Left lung (tissue), 4 donors: ENCODE measurements at regions not wholly inside any gene's neighbourhood (a gene's known extent, or its start where the extent isn't known, plus 50 kb on each side); places are given as distances from the start of the nearest gene placed in this dataset.

ENCODE experiments used
- ATAC-seq: fragments of 200-7000 bp; cut with Tn5 transposase; one replicate; pipeline ENCODE4 v1.9.1; 2020; ENCODE audit warnings: moderate library complexity
- DNase-seq, 4 donors: peaks; one replicate each; pipeline ENCODE4 v3.0.0-alpha.2; 2013 to 2020
- H3K27ac ChIP-seq, 2 donors: fragments of 200-600 bp; sonication (generic) in 1 of 2; one replicate each; pipeline versions ENCODE4 v1.5.0 to v1.8.0; 2020 to 2021
- H3K27me3 ChIP-seq, 2 donors: fragments of 200-600 bp; sonication (generic) in 1 of 2; one replicate each; pipeline versions ENCODE4 v1.5.0 to v1.8.0; 2020 to 2021
- H3K36me3 ChIP-seq, 2 donors: fragments of 200-600 bp; sonication (generic) in 1 of 2; one replicate each; pipeline versions ENCODE4 v1.5.0 to v1.8.0; 2020 to 2021
- H3K4me1 ChIP-seq, 2 donors: fragments of 200-600 bp; one replicate each; pipeline ENCODE4 v1.8.0; 2021
- H3K4me3 ChIP-seq, 2 donors: fragments of 200-600 bp; sonication (generic) in 1 of 2; one replicate each; pipeline versions ENCODE4 v1.5.0 to v1.8.0; 2020 to 2021; ENCODE audit warnings: mild to moderate bottlenecking in 1 of 2
- H3K9me3 ChIP-seq, 2 donors: fragments of 200-600 bp; sonication (generic) in 1 of 2; one replicate each; pipeline versions ENCODE4 v1.5.0 to v1.8.0; 2020 to 2021
- intact Hi-C, 2 donors: fragments of 100-400 bp; cut with DNase I; formaldehyde crosslinking; loops; one replicate each; pipeline versions ENCODE4 v1.11.2 to v1.14.2; 2022
- TF ChIP-seq, protein P1 (sequence below), 2 donors: fragments of 200-600 bp; sonication (generic) in 1 of 2; IDR thresholded peaks; one replicate each; pipeline versions ENCODE4 v1.5.0 to v1.8.0; 2021; ENCODE audit warnings: antibody characterized with exemption in 2 of 2
- donor health status: DM: no; HTN: yes; CAD: no.
- donor health status: DM: no; HTN: no; CAD: no.

DNA sequence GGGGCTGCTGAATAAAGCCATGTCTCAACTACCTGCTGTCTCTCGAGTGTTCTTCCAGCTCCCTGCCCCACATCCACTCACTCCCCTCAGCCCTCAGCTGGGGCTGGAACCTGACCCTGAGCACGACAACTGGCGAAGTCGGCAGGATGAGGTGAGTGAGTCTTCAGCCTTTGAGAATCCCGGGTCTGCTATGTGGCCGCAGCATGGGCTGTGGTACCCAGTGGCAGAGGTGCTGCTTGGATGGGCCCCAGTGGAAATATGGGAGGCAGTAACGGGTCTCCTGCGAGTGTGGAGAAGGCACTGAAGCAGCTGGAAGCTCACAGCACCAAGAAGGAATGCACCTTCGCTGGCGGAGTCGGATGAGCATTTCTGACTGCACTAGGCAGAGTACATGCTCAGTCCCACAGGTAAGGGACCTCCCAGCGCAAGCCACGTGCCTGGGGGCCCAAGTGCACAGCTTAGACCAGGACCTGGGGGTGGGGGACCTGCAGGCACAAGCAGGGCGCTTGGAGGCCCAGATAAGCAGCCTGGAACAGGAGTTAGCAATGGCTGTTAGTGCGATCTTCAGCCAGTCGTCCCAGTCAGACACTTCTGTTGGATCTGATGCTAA is 95.5 kb upstream of the TMPO start:
- Histone ChIP-seq H3K4me1 (peaks cover 6 to 31% of the 10 kb centered on the region in 2 donors), H3K36me3 (no peaks in the 10 kb centered on the region), H3K27ac (no peak overlapping the region), H3K4me3 (no peak overlapping the region), H3K9me3 (no peaks in the 10 kb centered on the region), H3K27me3 (no peaks in the 10 kb centered on the region)
- ATAC-seq (no peak), DNase-seq (no peak)
- intact Hi-C loops, result loop anchor here in 1 of 2 donors (5.0 kb wide), 1 partner anchor 97 kb away; the partner anchor contains the start of gene TMPO
- TF ChIP-seq, protein P1, sequence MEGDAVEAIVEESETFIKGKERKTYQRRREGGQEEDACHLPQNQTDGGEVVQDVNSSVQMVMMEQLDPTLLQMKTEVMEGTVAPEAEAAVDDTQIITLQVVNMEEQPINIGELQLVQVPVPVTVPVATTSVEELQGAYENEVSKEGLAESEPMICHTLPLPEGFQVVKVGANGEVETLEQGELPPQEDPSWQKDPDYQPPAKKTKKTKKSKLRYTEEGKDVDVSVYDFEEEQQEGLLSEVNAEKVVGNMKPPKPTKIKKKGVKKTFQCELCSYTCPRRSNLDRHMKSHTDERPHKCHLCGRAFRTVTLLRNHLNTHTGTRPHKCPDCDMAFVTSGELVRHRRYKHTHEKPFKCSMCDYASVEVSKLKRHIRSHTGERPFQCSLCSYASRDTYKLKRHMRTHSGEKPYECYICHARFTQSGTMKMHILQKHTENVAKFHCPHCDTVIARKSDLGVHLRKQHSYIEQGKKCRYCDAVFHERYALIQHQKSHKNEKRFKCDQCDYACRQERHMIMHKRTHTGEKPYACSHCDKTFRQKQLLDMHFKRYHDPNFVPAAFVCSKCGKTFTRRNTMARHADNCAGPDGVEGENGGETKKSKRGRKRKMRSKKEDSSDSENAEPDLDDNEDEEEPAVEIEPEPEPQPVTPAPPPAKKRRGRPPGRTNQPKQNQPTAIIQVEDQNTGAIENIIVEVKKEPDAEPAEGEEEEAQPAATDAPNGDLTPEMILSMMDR (IDR thresholded peaks at IDR 0.05), result no peak

DNA sequence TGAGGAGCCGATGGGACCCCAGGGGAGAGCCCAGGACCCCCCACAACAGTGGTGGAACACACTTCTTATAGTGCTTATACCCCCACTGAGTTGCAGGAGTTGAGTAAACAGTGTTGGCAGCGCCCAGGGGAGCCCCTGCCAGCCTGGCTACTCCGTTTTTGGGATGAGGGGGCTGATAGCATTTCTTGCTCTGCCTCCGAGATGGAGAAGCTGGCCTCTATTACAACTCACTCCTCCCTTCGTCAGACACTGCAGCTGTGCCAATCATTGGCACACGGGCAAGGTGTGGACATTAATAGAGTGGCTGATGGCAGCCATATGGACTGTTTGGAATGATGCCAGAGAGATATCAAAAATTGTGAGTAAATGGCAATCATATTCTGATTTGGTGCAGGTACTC is 94.9 kb upstream of the TMPO start:
- TF ChIP-seq, protein P1 (IDR thresholded peaks at IDR 0.05), result no peak
- DNase-seq (no peak), ATAC-seq (no peak)
- peaks cover 6 to 31% of the 10 kb centered on the region in 2 donors for H3K4me1 ChIP-seq
- intact Hi-C loops, result loop anchor here in 1 of 2 donors (5.0 kb wide), 1 partner anchor 97 kb away; the partner anchor contains the start of gene TMPO
- no peaks in the 10 kb centered on the region for H3K27me3 ChIP-seq
- H3K9me3 ChIP-seq, result no peaks in the 10 kb centered on the region
- H3K4me3 ChIP-seq, result no peak overlapping the region
- H3K27ac ChIP-seq, result no peak overlapping the region
- no peaks in the 10 kb centered on the region for H3K36me3 ChIP-seq

DNA sequence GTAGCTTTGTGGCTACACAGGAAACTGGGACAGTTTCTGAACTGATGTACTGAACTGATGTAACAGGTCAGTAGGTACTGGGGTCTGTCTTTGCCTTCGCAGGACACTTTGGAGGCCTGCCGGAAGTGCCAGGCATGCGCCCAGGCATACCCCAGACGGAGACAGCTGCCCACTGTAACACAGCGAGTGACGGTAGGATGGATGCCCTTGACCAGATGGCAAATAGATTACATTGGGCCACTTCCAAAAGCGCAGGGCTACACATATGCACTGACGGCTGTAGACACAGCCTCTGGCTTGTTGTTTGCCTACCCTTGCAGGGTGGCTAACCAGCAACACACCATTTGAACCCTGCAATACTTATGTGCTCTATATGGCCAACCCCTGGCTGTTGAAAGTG is 94.1 kb upstream of the TMPO start:
- TF ChIP-seq, protein P1 (IDR thresholded peaks at IDR 0.05), result no peak
- H3K27ac ChIP-seq, result no peak overlapping the region
- no peak for DNase-seq

DNA sequence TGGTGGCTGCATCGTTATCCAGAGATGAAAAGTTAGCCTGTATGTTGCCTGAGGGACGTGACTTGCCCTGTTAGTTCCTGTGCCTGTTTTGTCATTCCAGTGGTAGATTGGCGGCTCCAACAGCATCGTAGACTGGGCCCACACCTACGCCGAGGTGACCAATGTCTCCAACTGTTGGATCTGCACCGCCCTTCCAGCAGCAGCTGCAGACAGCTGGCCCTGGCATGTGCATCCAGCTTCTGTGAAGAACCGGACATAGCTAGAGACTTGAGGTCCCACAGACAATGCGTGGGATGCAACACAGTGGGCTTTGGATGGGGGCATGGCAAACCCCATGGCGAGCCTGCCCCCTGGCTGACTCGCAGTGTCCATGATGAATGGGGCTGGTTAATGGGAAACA is 93.0 kb upstream of the TMPO start:
- DNase-seq (no peak), ATAC-seq (no peak)
- H3K4me3 ChIP-seq, result no peak overlapping the region
- TF ChIP-seq, protein P1 (IDR thresholded peaks at IDR 0.05), result no peak
- no peaks in the 10 kb centered on the region for H3K9me3 ChIP-seq
- no peaks in the 10 kb centered on the region for H3K36me3 ChIP-seq
- intact Hi-C loops, result loop anchor here in 1 of 2 donors (5.0 kb wide), 1 partner anchor 95 kb away; the partner anchor contains the start of gene TMPO
- no peaks in the 10 kb centered on the region for H3K27me3 ChIP-seq
- H3K27ac ChIP-seq, result no peak overlapping the region
- peaks cover 6 to 31% of the 10 kb centered on the region in 2 donors for H3K4me1 ChIP-seq

More for the DNA sequence above, 94.1 kb upstream of the TMPO start:
- H3K27me3 ChIP-seq, result no peaks in the 10 kb centered on the region
- ATAC-seq, result no peak
- H3K4me3 ChIP-seq, result no peak overlapping the region
- intact Hi-C loops, result loop anchor here in 1 of 2 donors (5.0 kb wide), 1 partner anchor 96 kb away; the partner anchor contains the start of gene TMPO
- no peaks in the 10 kb centered on the region for H3K36me3 ChIP-seq
- no peaks in the 10 kb centered on the region for H3K9me3 ChIP-seq
- H3K4me1 ChIP-seq, result peaks cover 6 to 31% of the 10 kb centered on the region in 2 donors

DNA sequence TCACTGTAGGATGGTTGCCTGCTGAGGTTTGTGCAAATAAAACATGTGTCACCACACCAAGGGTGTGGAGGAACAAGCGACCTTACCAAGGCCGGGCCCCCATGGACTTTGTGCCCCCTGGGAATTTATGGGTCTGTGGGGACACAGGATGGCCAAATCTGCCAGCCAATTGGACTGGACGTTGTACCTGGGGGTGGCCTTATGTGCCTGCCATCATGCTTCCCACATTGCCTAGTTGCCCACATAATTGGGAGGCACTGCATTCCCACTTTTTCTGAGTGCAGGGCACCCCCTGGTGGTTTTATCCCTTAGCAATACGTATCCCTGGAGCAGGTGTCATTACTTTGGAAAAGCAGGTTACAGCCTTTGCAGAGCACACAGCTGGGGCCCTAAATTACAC is 92.6 kb upstream of the TMPO start:
- intact Hi-C loops, result loop anchor here in 1 of 2 donors (5.0 kb wide), 1 partner anchor 94 kb away; the partner anchor contains the start of gene TMPO
- TF ChIP-seq, protein P1 (IDR thresholded peaks at IDR 0.05), result peak; percentile 19 to 21
- ATAC-seq (no peak), DNase-seq (no peak)
- no peak overlapping the region for H3K27ac ChIP-seq
- peaks cover 6 to 29% of the 10 kb centered on the region in 2 donors for H3K4me1 ChIP-seq
- H3K4me3 ChIP-seq, result no peak overlapping the region
- H3K27me3 ChIP-seq, result no peaks in the 10 kb centered on the region
- no peaks in the 10 kb centered on the region for H3K36me3 ChIP-seq
- H3K9me3 ChIP-seq, result no peaks in the 10 kb centered on the region
